ENCODE measurements at regions not wholly inside any gene's neighbourhood (a gene's known extent, or its start where the extent isn't known, plus 50 kb on each side); places are given as distances from the start of the nearest gene placed in this dataset.

DNA sequence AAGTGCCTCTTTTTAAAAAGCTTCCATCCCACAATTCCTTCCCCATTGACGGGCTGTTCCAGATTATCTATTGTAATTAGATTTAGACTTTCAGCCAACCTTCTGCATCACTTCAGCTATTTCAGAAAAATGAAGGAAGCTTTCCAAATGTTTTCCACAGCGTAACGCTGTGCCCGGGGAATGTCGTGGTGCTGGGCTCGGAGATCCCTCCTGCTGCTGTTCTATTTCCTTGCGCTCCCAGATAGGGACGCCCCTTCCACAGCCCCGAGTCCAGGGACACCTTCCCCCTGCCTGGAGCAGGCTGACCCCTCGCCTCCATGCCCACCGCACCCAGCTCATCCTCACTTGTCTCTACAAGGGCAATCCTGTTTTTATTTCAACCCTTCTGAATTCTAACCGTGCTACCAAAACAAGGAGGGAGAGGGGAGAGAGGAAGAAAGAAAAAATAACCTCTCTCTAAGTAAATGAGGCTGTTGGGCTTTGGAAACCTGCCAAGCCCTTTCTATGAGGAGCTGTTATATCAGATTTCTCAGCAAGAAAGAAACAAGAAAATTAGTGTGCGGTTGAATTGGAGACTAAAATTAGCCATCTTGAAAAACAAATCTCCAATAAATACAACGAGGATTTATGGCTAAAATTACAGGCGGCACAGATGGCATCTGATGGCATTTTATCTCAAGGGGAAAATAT lies 366.9 kb downstream of the BRD1 start (continued):
- TF ChIP-seq TCF7L2 (IDR thresholded peaks at IDR 0.05; ENCODE audit: borderline replicate concordance, extremely low read depth, insufficient read depth, insufficient read length) = no peak
- TF ChIP-seq, protein P1, sequence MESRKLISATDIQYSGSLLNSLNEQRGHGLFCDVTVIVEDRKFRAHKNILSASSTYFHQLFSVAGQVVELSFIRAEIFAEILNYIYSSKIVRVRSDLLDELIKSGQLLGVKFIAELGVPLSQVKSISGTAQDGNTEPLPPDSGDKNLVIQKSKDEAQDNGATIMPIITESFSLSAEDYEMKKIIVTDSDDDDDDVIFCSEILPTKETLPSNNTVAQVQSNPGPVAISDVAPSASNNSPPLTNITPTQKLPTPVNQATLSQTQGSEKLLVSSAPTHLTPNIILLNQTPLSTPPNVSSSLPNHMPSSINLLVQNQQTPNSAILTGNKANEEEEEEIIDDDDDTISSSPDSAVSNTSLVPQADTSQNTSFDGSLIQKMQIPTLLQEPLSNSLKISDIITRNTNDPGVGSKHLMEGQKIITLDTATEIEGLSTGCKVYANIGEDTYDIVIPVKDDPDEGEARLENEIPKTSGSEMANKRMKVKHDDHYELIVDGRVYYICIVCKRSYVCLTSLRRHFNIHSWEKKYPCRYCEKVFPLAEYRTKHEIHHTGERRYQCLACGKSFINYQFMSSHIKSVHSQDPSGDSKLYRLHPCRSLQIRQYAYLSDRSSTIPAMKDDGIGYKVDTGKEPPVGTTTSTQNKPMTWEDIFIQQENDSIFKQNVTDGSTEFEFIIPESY (IDR thresholded peaks at IDR 0.05; ENCODE audit: extremely low read depth, insufficient replicate concordance, low read length) = no peak
- no peak for TF ChIP-seq EGR1 (IDR thresholded peaks at IDR 0.05; ENCODE audit: low read depth)
- TF ChIP-seq YY1 (IDR thresholded peaks at IDR 0.05; ENCODE audit: extremely low read depth, insufficient replicate concordance, low read depth, low read length) = no peak
- no peak for TF ChIP-seq CBX3 (IDR thresholded peaks at IDR 0.05; ENCODE audit: low read depth)
- TF ChIP-seq EZH2phosphoT487 (IDR thresholded peaks at IDR 0.05; ENCODE audit: borderline replicate concordance) = no peak
- TF ChIP-seq POLR2A (IDR thresholded peaks at IDR 0.05; ENCODE audit: borderline replicate concordance, extremely low read depth, insufficient read depth, insufficient read length) = no peak

DNA sequence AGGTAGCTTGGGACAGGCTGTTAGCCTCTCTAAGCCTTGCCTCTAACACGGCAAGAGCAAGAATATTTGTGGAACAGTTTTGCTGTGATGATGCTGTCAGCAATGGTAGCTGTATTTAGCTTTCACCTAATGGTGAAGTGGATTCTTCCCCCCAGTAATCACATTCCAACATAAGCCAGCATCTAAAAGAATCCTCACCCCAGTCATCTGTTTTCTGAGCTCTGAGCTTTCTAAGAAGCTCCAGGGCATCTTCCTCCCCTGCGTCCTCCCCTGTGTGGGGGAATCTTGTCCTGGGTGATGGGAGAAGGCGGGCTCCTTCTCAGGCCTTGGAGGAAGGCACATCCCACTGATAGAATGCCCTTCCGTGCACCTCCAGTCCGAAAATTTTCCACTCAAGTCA lies 367.6 kb downstream of the BRD1 start:
- CTCF ChIA-PET = no interaction called here
- POLR2A ChIA-PET = no interaction called here
- no peaks in the 10 kb centered on the region for H3K9me3 ChIP-seq (ENCODE audit: control insufficient read depth in 1 of 2, insufficient read depth in 1 of 2, low read depth in 1 of 2, low read length in 2 of 2)
- H3K79me2 ChIP-seq (ENCODE audit: insufficient read depth, low read length) = no peaks in the 10 kb centered on the region
- H3K4me1 ChIP-seq (ENCODE audit: control insufficient read depth in 1 of 2, insufficient read depth in 2 of 2, low read length in 2 of 2) = no peaks in the 10 kb centered on the region
- no peak overlapping the region for H3K27ac ChIP-seq (ENCODE audit: low read depth, low read length)
- ATAC-seq (no peak), DNase-seq (ENCODE audit: low read depth, low spot score) (no peak)
- no peak overlapping the region for H3K4me3 ChIP-seq (replicated peaks in 1 of 2; ENCODE audit: low read depth in 1 of 2, low read length in 2 of 2)
- BruUV-seq (replicated peaks) = no TSS peak
- RAD21 ChIA-PET (ENCODE audit: low non-redundant PET in 1 of 2, low total read pairs in 2 of 2, uncharacterized antibody in 2 of 2, unreplicated experiment in 2 of 2) = no interaction called here
- intact Hi-C loops (cut with micrococcal nuclease) = no loop called here
- H3K27me3 ChIP-seq (ENCODE audit: insufficient read depth, low read length) = no peaks in the 10 kb centered on the region
- no peak overlapping the region for H2AFZ ChIP-seq (ENCODE audit: low read depth, low read length, poor library complexity, severe bottlenecking)
- H3K36me3 ChIP-seq (ENCODE audit: control insufficient read depth in 1 of 2, insufficient read depth in 2 of 2, low read length in 2 of 2) = no peaks in the 10 kb centered on the region
- TF ChIP-seq CBX3 (IDR thresholded peaks at IDR 0.05; ENCODE audit: low read depth) (no peak), ZFX (IDR thresholded peaks at IDR 0.05) (no peak), EGR1 (IDR thresholded peaks at IDR 0.05; ENCODE audit: low read depth) (no peak), JUND (IDR thresholded peaks at IDR 0.05) (no peak), ZNF274 (IDR thresholded peaks at IDR 0.05; ENCODE audit: low read depth, low read length) (no peak), POLR2AphosphoS5 (IDR thresholded peaks at IDR 0.05; ENCODE audit: low read depth, low read length) (no peak), POLR2A (IDR thresholded peaks at IDR 0.05; ENCODE audit: borderline replicate concordance, extremely low read depth, insufficient read depth, insufficient read length) (no peak), EZH2 (IDR thresholded peaks at IDR 0.05) (no peak), EZH2phosphoT487 (IDR thresholded peaks at IDR 0.05; ENCODE audit: borderline replicate concordance) (no peak), SP1 (IDR thresholded peaks at IDR 0.05; ENCODE audit: low read depth) (no peak), SRF (IDR thresholded peaks at IDR 0.05; ENCODE audit: low read depth) (no peak), ELF1 (IDR thresholded peaks at IDR 0.05; ENCODE audit: borderline replicate concordance, low read depth) (no peak), FOSL1 (IDR thresholded peaks at IDR 0.05; ENCODE audit: low read depth) (no peak), SIN3A (IDR thresholded peaks at IDR 0.05; ENCODE audit: low read depth) (no peak)
- TF ChIP-seq, protein P2, sequence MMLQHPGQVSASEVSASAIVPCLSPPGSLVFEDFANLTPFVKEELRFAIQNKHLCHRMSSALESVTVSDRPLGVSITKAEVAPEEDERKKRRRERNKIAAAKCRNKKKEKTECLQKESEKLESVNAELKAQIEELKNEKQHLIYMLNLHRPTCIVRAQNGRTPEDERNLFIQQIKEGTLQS (IDR thresholded peaks at IDR 0.05) = no peak
- TF ChIP-seq, protein P1 (IDR thresholded peaks at IDR 0.05; ENCODE audit: extremely low read depth, insufficient replicate concordance, low read length) = no peak
- TF ChIP-seq, protein P3, sequence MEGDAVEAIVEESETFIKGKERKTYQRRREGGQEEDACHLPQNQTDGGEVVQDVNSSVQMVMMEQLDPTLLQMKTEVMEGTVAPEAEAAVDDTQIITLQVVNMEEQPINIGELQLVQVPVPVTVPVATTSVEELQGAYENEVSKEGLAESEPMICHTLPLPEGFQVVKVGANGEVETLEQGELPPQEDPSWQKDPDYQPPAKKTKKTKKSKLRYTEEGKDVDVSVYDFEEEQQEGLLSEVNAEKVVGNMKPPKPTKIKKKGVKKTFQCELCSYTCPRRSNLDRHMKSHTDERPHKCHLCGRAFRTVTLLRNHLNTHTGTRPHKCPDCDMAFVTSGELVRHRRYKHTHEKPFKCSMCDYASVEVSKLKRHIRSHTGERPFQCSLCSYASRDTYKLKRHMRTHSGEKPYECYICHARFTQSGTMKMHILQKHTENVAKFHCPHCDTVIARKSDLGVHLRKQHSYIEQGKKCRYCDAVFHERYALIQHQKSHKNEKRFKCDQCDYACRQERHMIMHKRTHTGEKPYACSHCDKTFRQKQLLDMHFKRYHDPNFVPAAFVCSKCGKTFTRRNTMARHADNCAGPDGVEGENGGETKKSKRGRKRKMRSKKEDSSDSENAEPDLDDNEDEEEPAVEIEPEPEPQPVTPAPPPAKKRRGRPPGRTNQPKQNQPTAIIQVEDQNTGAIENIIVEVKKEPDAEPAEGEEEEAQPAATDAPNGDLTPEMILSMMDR (IDR thresholded peaks at IDR 0.05 in 2 of 3, conservative IDR thresholded peaks at IDR 0.05 in 1 of 3; ENCODE audit: borderline replicate concordance in 1 of 3, insufficient read depth in 1 of 3, low read depth in 2 of 3, low read length in 2 of 3) = no peak
- no peaks in the 10 kb centered on the region for H3K9me2 ChIP-seq (ENCODE audit: insufficient read depth)
- no peak overlapping the region for H3K4me2 ChIP-seq (ENCODE audit: low read length)
- H4K20me1 ChIP-seq (ENCODE audit: insufficient read depth) = no peaks in the 10 kb centered on the region
- no peak overlapping the region for H3K9ac ChIP-seq (ENCODE audit: low read length)
